Neutrophil (primary cell): ENCODE measurements at regions not wholly inside any gene's neighbourhood (a gene's known extent, or its start where the extent isn't known, plus 50 kb on each side); places are given as distances from the start of the nearest gene placed in this dataset.

Experiments
- H3K27ac ChIP-seq: fragments of 200-600 bp; sonication (generic); 2 replicates; pipeline ENCODE4 v1.5.1; 2016; ENCODE audit warnings: mild to moderate bottlenecking, moderate library complexity
- H3K27me3 ChIP-seq: fragments of 200-600 bp; sonication (generic); 2 replicates; pipeline ENCODE4 v1.6.0; 2016; ENCODE audit warnings: mild to moderate bottlenecking
- H3K36me3 ChIP-seq: fragments of 200-600 bp; sonication (generic); 2 replicates; pipeline ENCODE4 v1.5.1; 2017
- H3K4me1 ChIP-seq, 2 experiments: fragments of 200-600 bp in 1 of 2; sonication (generic) in 1 of 2; 1 replicate in 1 of 2; 2 replicates in 1 of 2; pipeline versions ENCODE4 v1.5.1 to v1.6.1; 2013 to 2016; ENCODE audit warnings: low read depth in 1 of 2, low read length in 1 of 2, mild to moderate bottlenecking in 1 of 2, moderate library complexity in 1 of 2; ENCODE audit not compliant: control insufficient read depth in 1 of 2, insufficient read depth in 1 of 2
- H3K4me3 ChIP-seq, 2 experiments: fragments of 200-600 bp in 1 of 2; sonication (generic) in 1 of 2; 1 replicate in 1 of 2; 2 replicates in 1 of 2; pipeline ENCODE4 v1.5.1; 2013 to 2016; ENCODE audit warnings: low read depth in 1 of 2, low read length in 1 of 2, mild to moderate bottlenecking in 1 of 2, moderate library complexity in 1 of 2
- H3K9me3 ChIP-seq: fragments of 200-600 bp; sonication (generic); 2 replicates; pipeline ENCODE4 v1.5.1; 2016
- CTCF ChIP-seq: fragments of 200-600 bp; sonication (generic); IDR thresholded peaks from 2 replicates; pipeline ENCODE4 v1.5.1; 2016; ENCODE audit warnings: antibody characterized with exemption

GRCh38 chr2:196230061-196230854, 58.9 kb upstream of the STK17B start:
- Histone ChIP-seq H3K27me3 (no peaks in the 10 kb centered on the region), H3K9me3 (no peaks in the 10 kb centered on the region), H3K4me1 (peaks cover 50 to 64% of the 10 kb centered on the region in 2 experiments), H3K4me3 (no peak overlapping the region), H3K27ac (peak overlapping the region; percentile 25), H3K36me3 (no peaks in the 10 kb centered on the region)
- no peak for TF ChIP-seq CTCF

GRCh38 chr2:196233021-196233804, 61.8 kb upstream of the STK17B start:
- H3K4me3 ChIP-seq = no peak overlapping the region
- TF ChIP-seq CTCF = no peak
- peaks cover 60 to 69% of the 10 kb centered on the region in 2 experiments for H3K4me1 ChIP-seq
- no peaks in the 10 kb centered on the region for H3K9me3 ChIP-seq
- H3K36me3 ChIP-seq = no peaks in the 10 kb centered on the region
- peak overlapping the region; percentile 85 for H3K27ac ChIP-seq
- H3K27me3 ChIP-seq = no peaks in the 10 kb centered on the region

GRCh38 chr2:196233805-196234475, 62.6 kb upstream of the STK17B start:
- H3K4me1 ChIP-seq = peaks cover 60 to 69% of the 10 kb centered on the region in 2 experiments
- no peak overlapping the region for H3K4me3 ChIP-seq
- TF ChIP-seq CTCF = no peak
- H3K36me3 ChIP-seq = no peaks in the 10 kb centered on the region
- peak overlapping the region; percentile 85 for H3K27ac ChIP-seq
- no peaks in the 10 kb centered on the region for H3K27me3 ChIP-seq
- no peaks in the 10 kb centered on the region for H3K9me3 ChIP-seq

- no peak overlapping the region for H3K4me3 ChIP-seq
- H3K27ac ChIP-seq = peak overlapping the region; percentile 85
These were observed 63.3 kb upstream of the STK17B start for GRCh38 chr2:196234672-196235071.

More at GRCh38 chr2:196234672-196235071, 63.3 kb upstream of the STK17B start:
- TF ChIP-seq CTCF = no peak
- Histone ChIP-seq H3K9me3 (no peaks in the 10 kb centered on the region), H3K36me3 (no peaks in the 10 kb centered on the region), H3K4me1 (peaks cover 60 to 69% of the 10 kb centered on the region in 2 experiments), H3K27me3 (no peaks in the 10 kb centered on the region)
